NCI-H2107 treated with DMSO at 0.1 percent for 48 hours (cell line): ENCODE measurements at regions not wholly inside any gene's neighbourhood (a gene's known extent, or its start where the extent isn't known, plus 50 kb on each side); places are given as distances from the start of the nearest gene placed in this dataset.

Experiments
- DNase-seq: peaks from one replicate; lab custom pipeline; 2025; ENCODE audit not compliant: unreplicated experiment; lab: John Stamatoyannopoulos, UW

DNA sequence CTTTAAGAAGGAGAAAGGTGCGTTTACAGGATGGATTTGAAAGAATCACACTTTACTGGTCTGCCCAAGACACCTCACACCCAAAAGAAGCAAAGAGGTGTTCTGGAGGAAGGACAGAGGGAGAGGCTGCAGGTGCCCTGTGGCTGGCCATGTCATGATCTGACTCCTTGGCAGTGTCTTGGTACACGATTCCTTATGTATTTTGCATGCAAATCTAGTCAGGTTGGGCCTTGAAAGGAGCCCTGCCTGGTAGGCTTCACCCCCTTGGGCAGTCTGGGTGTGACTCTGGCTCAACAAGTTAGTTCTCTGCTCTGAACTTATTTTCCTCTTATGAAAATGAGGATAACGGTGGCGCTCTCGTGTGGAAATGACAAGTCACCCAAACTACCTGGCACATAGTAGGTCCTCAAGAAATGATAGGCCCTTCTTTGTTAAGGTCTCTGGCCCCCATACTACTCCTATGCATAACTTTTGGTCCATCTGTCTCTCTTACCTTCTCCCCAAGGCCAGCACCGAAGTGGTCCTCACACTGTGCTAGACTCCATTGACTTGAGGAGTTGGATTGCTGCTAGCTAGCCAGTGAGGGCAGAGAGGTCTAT lies 212.5 kb downstream of the SEMA6A start:
- DNase-seq = no peak

DNA sequence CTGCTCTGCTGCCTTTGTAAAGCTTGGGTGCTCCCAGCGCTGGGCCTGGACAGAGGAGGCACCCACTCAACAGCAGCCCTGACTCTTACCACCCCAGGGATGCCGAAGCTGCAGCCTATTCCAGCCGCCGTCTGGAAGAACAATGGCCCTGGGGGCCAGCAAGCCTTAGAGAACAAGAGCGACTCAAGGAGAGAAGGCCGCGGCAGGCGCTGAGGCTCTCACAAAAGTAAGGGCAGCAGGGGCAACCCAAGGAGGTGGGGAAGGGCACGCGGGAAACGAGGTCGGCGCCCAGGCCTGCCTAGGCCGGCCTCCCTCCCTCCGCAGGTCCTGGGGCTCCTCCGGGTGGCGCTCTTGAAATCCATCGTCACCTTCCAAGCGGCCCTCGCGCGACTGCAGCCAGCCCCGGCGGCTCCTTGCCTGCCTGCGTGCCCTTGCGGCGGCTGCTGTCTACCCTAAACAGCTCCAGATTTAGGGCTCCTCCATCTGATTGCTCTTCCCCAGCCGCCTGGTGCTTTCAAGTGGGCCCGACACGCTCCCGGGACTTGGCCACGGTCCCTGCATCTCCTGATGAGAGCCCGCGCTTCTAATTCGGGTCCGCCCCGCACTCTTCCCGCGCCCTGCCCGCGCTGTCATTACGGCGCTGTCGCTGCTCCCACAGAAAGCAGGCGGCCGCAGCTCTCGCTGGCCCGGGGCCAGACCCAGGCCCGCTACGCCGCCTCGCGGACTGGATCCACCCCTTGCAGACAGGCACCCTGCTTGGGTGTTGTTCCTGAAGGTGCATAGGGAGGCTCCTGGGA lies 213.3 kb downstream of the SEMA6A start:
- no peak for DNase-seq

DNA sequence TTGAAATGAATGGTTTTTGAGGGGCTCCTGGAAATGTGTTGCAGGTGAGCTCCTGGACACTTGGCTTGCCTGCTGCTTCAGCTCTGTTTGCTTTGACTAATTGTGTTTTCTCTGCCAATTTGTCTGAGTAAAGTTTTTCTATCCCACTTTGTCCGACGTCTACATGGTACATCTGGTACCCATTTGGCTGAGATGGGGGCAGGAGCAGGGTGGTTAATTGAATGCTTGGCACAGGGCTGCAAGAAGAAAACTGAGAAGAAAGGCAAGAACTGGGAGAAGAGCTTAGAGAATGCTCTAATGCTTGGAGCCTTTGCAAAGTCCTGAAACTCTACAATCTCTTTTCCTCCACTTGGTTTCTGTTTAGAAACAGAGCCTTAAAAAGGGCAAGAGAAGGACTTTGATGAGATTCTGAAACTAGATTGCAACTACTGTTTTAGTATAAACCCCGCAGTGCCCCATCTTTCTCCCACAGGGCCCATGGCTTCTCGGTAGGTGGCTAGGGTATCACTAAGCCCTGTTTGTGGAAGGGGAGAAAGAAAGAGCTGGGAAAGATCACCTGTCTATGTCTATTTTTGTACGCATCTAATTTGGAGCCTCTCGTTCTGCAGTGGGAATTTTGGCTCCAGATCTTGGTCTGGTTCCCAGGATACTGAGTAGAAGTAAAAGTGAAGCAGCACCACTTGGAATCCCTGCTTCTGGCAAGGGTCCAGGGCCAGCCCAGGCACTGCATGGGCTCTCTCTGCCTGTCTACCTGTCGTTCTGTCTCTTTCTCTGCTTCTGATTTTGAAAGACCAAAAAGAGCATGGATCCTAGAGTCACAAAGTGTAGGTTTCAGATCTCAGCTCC lies 214.4 kb downstream of the SEMA6A start:
- peak; percentile 6 for DNase-seq

DNA sequence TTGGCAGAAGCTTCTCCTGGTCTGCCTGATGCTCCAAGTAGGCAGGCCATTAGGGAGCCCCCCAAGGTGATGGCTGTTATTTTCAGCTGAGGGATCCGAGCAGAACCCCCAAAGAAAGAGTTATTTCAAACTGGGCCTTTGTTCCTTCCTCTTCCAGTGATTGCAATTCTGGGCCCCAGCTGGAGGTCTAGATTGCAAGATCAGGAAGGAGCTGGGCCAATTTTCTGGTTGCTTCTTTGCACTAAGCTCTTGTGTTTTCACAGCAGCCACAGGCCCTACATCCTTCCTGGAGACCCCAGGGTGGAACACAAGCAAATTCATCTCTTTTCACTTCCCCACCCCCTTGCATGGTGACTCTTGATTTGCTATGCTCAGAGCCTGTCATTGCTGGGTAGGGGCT lies 215.0 kb downstream of the SEMA6A start:
- DNase-seq = no peak

DNA sequence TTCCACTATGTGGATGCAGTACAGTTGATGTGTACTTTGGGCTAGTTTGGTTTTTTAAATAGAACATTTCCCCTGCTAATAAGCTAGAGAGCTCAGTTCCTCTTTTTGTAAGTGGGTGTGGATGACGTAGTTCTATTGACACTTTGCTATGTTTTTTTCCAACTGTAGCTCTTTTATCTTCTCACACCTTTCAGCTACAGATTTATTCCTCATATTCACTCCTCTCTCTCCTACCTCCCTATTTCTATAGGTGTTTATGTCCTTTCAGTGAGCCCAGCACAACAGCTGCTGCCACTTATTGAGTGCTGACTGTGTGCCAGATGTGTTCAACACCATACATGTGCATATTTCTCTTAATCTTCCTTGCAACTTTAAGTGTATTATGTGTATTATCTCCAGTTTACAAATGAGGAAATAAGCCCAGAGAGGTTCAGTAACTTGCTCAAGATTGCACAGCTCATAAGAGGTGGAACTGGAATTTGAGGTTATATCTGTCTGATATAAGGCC lies 215.7 kb downstream of the SEMA6A start:
- no peak for DNase-seq

DNA sequence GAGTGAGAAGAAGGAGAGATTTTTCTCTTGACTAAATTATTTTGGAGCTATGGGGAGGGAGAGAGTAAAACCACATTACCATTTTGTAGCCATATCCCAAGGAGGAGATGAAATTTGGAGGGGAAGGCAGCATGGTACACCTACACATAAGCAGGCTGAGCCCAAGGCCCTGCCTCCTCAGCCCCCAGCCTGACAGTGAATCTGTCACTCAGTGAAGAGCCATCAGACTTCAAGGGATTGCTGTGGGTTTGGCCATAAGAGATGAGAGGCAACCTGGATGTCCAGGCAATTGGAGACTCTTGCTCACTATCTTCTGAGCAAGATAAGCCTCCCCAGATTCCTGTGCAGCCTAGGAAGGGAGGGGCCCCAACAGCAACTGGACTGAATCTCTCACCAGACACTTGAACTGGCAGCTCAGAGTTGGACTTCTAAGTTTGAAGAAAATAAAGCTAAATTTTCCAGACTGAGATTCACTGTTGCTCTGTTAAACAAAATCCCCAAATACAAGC lies 216.6 kb downstream of the SEMA6A start:
- DNase-seq = no peak

DNA sequence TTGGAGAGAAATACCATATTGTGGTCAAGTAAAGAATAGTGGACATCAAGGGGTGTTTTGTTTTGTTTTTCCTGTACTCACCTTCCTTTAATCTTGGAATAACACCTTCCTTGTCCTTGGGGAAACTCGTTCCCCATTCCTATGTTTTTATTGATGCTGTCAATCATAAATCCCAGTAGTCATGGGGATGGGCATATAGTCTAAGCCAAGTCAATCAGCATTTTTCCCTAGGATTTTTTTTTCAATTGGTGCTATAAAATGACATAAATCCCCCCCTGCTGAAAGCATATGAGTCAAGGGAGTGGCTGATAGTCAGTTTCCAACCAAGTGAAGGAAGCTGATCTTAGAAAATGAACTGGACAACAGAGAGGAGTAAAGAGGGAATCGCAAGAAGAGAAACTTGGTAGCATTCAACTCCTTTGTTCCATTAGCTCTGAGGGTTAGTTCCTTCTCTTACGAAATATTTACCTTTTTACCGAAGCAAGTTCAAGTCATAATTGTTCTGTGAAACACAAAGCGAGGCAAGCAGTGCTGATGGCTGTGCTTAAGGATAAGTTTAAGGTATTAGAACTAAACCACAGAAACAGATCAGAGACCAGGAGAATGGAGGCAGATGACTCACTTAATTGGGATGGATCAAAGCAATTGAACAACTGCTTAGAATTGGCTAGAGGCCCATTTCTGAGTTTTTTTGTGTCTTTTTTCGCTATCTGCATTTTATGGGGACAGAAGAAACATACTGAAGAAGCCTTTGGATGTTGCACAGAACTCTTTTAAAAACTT lies 218.6 kb downstream of the SEMA6A start:
- DNase-seq = no peak

DNA sequence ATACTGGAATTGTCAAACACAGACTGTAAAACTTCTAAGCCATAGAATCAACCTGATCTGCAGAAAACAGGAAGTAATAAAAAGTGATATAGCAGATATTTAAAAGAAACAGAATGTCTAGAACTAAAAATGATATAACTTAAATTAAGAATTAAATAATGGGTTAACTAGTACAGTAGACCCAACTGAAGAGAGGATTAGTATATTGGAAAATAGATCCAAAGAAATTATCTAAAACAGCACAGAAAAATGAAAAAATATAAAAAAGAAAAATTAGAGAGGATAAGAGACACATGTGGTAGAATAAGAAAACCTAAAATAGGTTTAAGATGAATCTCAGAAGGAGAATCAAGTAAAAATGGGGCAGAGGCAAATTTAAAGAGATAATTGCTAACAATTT lies 219.9 kb downstream of the SEMA6A start:
- no peak for DNase-seq

DNA sequence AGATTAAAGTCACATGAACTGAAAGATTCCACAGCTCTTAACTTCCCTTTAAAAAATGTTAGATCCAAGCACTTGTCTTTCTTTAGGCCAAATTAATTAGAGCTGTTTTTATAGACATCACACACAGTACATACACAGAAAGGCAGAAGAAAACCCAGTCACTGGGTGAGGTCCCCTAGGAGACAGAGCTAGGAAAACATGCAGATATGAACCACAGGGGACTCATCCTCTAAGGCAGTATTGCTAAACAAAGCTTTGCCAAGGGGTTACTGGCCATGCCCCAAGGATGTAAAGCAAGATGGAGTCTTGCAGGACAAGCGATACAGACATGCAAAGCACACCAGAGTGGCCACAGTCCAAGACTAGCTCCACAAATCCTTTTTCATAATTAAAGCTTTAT lies 227.0 kb downstream of the SEMA6A start:
- DNase-seq = no peak

DNA sequence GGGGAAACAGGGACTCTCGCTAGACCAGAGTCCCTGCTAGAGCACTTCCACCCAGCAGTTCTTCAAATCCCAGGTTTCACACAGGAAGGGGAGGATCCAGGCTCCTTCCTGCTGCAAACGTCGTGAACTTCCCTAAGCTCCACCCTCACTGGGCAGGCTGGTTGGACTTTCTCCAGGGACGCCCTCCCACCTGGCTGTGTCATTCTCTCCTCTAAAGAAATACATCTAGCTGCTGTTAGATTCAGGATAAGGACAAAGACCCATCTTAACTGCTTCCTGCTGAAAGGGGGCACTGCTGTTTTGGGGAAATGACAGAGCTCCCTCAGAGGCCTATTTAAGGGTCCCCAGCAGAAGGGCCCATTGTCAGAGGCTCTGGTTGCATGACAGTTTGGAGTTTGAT lies 230.7 kb downstream of the SEMA6A start:
- DNase-seq = no peak
